OCI-LY1 (cell line): ENCODE measurements at regions not wholly inside any gene's neighbourhood (a gene's known extent, or its start where the extent isn't known, plus 50 kb on each side); places are given as distances from the start of the nearest gene placed in this dataset.

Source experiments
- H2AFZ ChIP-seq: fragments of 200-600 bp; sonication (generic), shearing (Covaris generic); 2 replicates; pipeline ENCODE4 v1.6.0; 2014; ENCODE audit warnings: antibody characterized with exemption, mild to moderate bottlenecking, low read length
- H3F3A ChIP-seq: fragments of 200-600 bp; sonication (generic), shearing (Covaris generic); 2 replicates; pipeline ENCODE4 v1.6.0; 2014; ENCODE audit warnings: mild to moderate bottlenecking, antibody characterized with exemption, low read length, moderate library complexity; ENCODE audit not compliant: insufficient read depth
- H3K27ac ChIP-seq: fragments of 200-600 bp; sonication (generic); 2 replicates; pipeline ENCODE4 v1.5.1; 2014; ENCODE audit warnings: low read length, mixed run types, mild to moderate bottlenecking, low read depth; ENCODE audit not compliant: poor library complexity, severe bottlenecking
- H3K27me3 ChIP-seq: fragments of 200-600 bp; sonication (generic); 2 replicates; pipeline ENCODE4 v1.6.0; 2014; ENCODE audit warnings: antibody characterized with exemption, mild to moderate bottlenecking, low read length, moderate library complexity; ENCODE audit not compliant: insufficient read depth
- H3K36me3 ChIP-seq: fragments of 200-600 bp; sonication (generic); 2 replicates; pipeline ENCODE4 v1.6.1; 2014; ENCODE audit warnings: mild to moderate bottlenecking, antibody characterized with exemption, low read length, moderate library complexity, mixed read lengths; ENCODE audit not compliant: insufficient read depth
- H3K4me1 ChIP-seq: fragments of 200-600 bp; sonication (generic); 2 replicates; pipeline ENCODE4 v1.5.1; 2014; ENCODE audit warnings: mild to moderate bottlenecking, low read length, moderate library complexity; ENCODE audit not compliant: insufficient read depth, severe bottlenecking
- H3K4me2 ChIP-seq: fragments of 200-600 bp; sonication (generic), shearing (Covaris generic); 2 replicates; pipeline ENCODE4 v1.6.1; 2014; ENCODE audit warnings: low read length
- H3K4me3 ChIP-seq: fragments of 200-600 bp; sonication (generic); 2 replicates; pipeline ENCODE4 v1.5.1; 2014; ENCODE audit warnings: low read length, low read depth, mild to moderate bottlenecking, mixed read lengths; ENCODE audit not compliant: poor library complexity, severe bottlenecking
- H3K79me2 ChIP-seq: fragments of 200-600 bp; shearing (Covaris generic); 2 replicates; pipeline ENCODE4 v1.6.1; 2016; ENCODE audit warnings: mixed run types, low read length, mixed read lengths; ENCODE audit not compliant: insufficient read depth
- H3K9ac ChIP-seq: fragments of 200-600 bp; sonication (generic), shearing (Covaris generic); 2 replicates; pipeline ENCODE4 v1.6.1; 2014; ENCODE audit warnings: mild to moderate bottlenecking, low read length, mixed read lengths
- H3K9me2 ChIP-seq: fragments of 200-600 bp; sonication (generic), shearing (Covaris generic); 2 replicates; pipeline ENCODE4 v1.6.1; 2014; ENCODE audit warnings: low read depth, mild to moderate bottlenecking, low read length, mixed read lengths
- H3K9me3 ChIP-seq: fragments of 200-600 bp; shearing (Covaris generic); 2 replicates; pipeline ENCODE4 v1.6.1; 2014; ENCODE audit warnings: low read length, mixed read lengths
- H4K20me1 ChIP-seq: fragments of 200-600 bp; sonication (generic), shearing (Covaris generic); 2 replicates; pipeline ENCODE4 v1.6.0; 2016; ENCODE audit warnings: mild to moderate bottlenecking, low read length; ENCODE audit not compliant: insufficient read depth
- CTCF ChIP-seq: fragments of 200-600 bp; sonication (generic), shearing (Covaris generic); IDR thresholded peaks from 2 replicates; pipeline ENCODE4 v1.5.1; 2017; ENCODE audit warnings: mild to moderate bottlenecking, antibody characterized with exemption, low read length, moderate library complexity, mixed read lengths
- EZH2 ChIP-seq: fragments of 200-600 bp; sonication (generic), shearing (Covaris generic); IDR thresholded peaks from 2 replicates; pipeline ENCODE4 v1.8.0; 2017; ENCODE audit warnings: borderline replicate concordance, mixed run types, mild to moderate bottlenecking, antibody characterized with exemption, low read length, moderate library complexity, mixed read lengths

GRCh38 chr2:5549771-5550170, 142.4 kb upstream of the SOX11 start:
- TF ChIP-seq EZH2 (no peak), CTCF (no peak)
- H3K4me2 ChIP-seq, result no peak overlapping the region
- no peaks in the 10 kb centered on the region for H3K79me2 ChIP-seq
- no peak overlapping the region for H3K27ac ChIP-seq
- H3K36me3 ChIP-seq, result no peaks in the 10 kb centered on the region
- no peak overlapping the region for H3K9ac ChIP-seq
- no peak overlapping the region for H3K4me3 ChIP-seq
- no peaks in the 10 kb centered on the region for H3K4me1 ChIP-seq
- H3K27me3 ChIP-seq, result no peaks in the 10 kb centered on the region
- no peaks in the 10 kb centered on the region for H3F3A ChIP-seq
- no peaks in the 10 kb centered on the region for H3K9me2 ChIP-seq
- H4K20me1 ChIP-seq, result no peaks in the 10 kb centered on the region
- H2AFZ ChIP-seq, result no peak overlapping the region
- no peaks in the 10 kb centered on the region for H3K9me3 ChIP-seq

GRCh38 chr2:5555636-5556035, 136.5 kb upstream of the SOX11 start:
- H2AFZ ChIP-seq, result no peak overlapping the region
- no peaks in the 10 kb centered on the region for H3K79me2 ChIP-seq

GRCh38 chr2:5561006-5561405, 131.2 kb upstream of the SOX11 start:
- no peak overlapping the region for H2AFZ ChIP-seq
- H3K27ac ChIP-seq, result no peak overlapping the region
- no peak overlapping the region for H3K4me2 ChIP-seq
- no peaks in the 10 kb centered on the region for H3K9me3 ChIP-seq
- no peak for TF ChIP-seq EZH2
- H3K9ac ChIP-seq, result no peak overlapping the region
- H3K79me2 ChIP-seq, result no peaks in the 10 kb centered on the region
- H3K36me3 ChIP-seq, result no peaks in the 10 kb centered on the region
- no peaks in the 10 kb centered on the region for H3K9me2 ChIP-seq
- no peaks in the 10 kb centered on the region for H4K20me1 ChIP-seq
- H3K4me1 ChIP-seq, result no peaks in the 10 kb centered on the region
- no peaks in the 10 kb centered on the region for H3K27me3 ChIP-seq
- H3K4me3 ChIP-seq, result no peak overlapping the region
- H3F3A ChIP-seq, result no peaks in the 10 kb centered on the region

More at GRCh38 chr2:5555636-5556035, 136.5 kb upstream of the SOX11 start:
- no peaks in the 10 kb centered on the region for H3K9me2 ChIP-seq
- no peaks in the 10 kb centered on the region for H3K27me3 ChIP-seq
- H3K9ac ChIP-seq, result no peak overlapping the region
- no peaks in the 10 kb centered on the region for H4K20me1 ChIP-seq
- H3F3A ChIP-seq, result no peaks in the 10 kb centered on the region
- H3K27ac ChIP-seq, result no peak overlapping the region
- H3K4me1 ChIP-seq, result no peaks in the 10 kb centered on the region
- no peak for TF ChIP-seq EZH2
- TF ChIP-seq CTCF, result no peak
- no peak overlapping the region for H3K4me3 ChIP-seq
- H3K36me3 ChIP-seq, result no peaks in the 10 kb centered on the region
- no peaks in the 10 kb centered on the region for H3K9me3 ChIP-seq
- no peak overlapping the region for H3K4me2 ChIP-seq

GRCh38 chr2:5562426-5562825, 129.8 kb upstream of the SOX11 start:
- Histone ChIP-seq H3K79me2 (no peaks in the 10 kb centered on the region), H3K4me3 (no peak overlapping the region), H3K27ac (no peak overlapping the region), H3F3A (no peaks in the 10 kb centered on the region), H3K9me2 (no peaks in the 10 kb centered on the region; the same call in 1 of the 2 replicates), H3K4me2 (no peak overlapping the region), H3K27me3 (no peaks in the 10 kb centered on the region), H3K9ac (no peak overlapping the region), H4K20me1 (no peaks in the 10 kb centered on the region), H2AFZ (no peak overlapping the region), H3K9me3 (no peaks in the 10 kb centered on the region), H3K4me1 (no peaks in the 10 kb centered on the region), H3K36me3 (no peaks in the 10 kb centered on the region)
- TF ChIP-seq CTCF, result no peak
- TF ChIP-seq EZH2, result no peak
